Parathyroid adenoma (tissue), 2 donors: ENCODE measurements at regions not wholly inside any gene's neighbourhood (a gene's known extent, or its start where the extent isn't known, plus 50 kb on each side); places are given as distances from the start of the nearest gene placed in this dataset.

Experiments
- H2AFZ ChIP-seq: fragments of 300-600 bp; sonication (generic); one replicate; pipeline ENCODE4 v1.7.0; 2017; ENCODE audit warnings: antibody characterized with exemption, mild to moderate bottlenecking
- H3K27ac ChIP-seq: fragments of 300-600 bp; sonication (generic); one replicate; pipeline ENCODE4 v1.7.0; 2017
- H3K27me3 ChIP-seq: fragments of 300-600 bp; sonication (generic); one replicate; pipeline ENCODE4 v1.7.0; 2017; ENCODE audit warnings: low read length; ENCODE audit not compliant: control insufficient read depth, insufficient read depth
- H3K36me3 ChIP-seq: fragments of 300-600 bp; sonication (generic); one replicate; pipeline ENCODE4 v1.7.0; 2017; ENCODE audit warnings: low read length; ENCODE audit not compliant: control insufficient read depth, insufficient read depth
- H3K4me1 ChIP-seq: fragments of 300-600 bp; sonication (generic); one replicate; pipeline ENCODE4 v1.7.0; 2017; ENCODE audit warnings: control low read depth
- H3K4me2 ChIP-seq: fragments of 300-600 bp; sonication (generic); one replicate; pipeline ENCODE4 v1.7.0; 2017; ENCODE audit warnings: low read length
- H3K4me3 ChIP-seq: fragments of 300-600 bp; sonication (generic); one replicate; pipeline ENCODE4 v1.7.0; 2017; ENCODE audit warnings: low read depth, low read length
- H3K79me2 ChIP-seq: fragments of 300-600 bp; sonication (generic); one replicate; pipeline ENCODE4 v1.7.0; 2017; ENCODE audit warnings: control low read depth
- H3K9ac ChIP-seq: fragments of 300-600 bp; sonication (generic); one replicate; pipeline ENCODE4 v1.7.0; 2017; ENCODE audit warnings: mild to moderate bottlenecking
- H3K9me3 ChIP-seq: fragments of 300-600 bp; sonication (generic); one replicate; pipeline ENCODE4 v1.7.0; 2017; ENCODE audit warnings: low read length; ENCODE audit not compliant: control insufficient read depth
- CTCF ChIP-seq: fragments of 300-600 bp; sonication (generic); IDR thresholded peaks from one replicate; pipeline ENCODE4 v1.7.0; 2017; ENCODE audit warnings: antibody characterized with exemption, mild to moderate bottlenecking
- donor health status: primary hyperparathyroidism.

GRCh38 chr14:38500125-38500524, 244.2 kb upstream of the CLEC14A start:
- no peaks in the 10 kb centered on the region for H3K4me1 ChIP-seq

GRCh38 chr14:38496092-38496491, 240.2 kb upstream of the CLEC14A start:
- Histone ChIP-seq H3K4me3 (no peak overlapping the region), H3K79me2 (no peaks in the 10 kb centered on the region), H2AFZ (no peak overlapping the region), H3K9ac (no peak overlapping the region), H3K4me2 (no peak overlapping the region), H3K4me1 (no peaks in the 10 kb centered on the region), H3K27ac (no peak overlapping the region), H3K9me3 (no peaks in the 10 kb centered on the region), H3K36me3 (no peaks in the 10 kb centered on the region), H3K27me3 (no peaks in the 10 kb centered on the region)
- TF ChIP-seq CTCF, result no peak

More at GRCh38 chr14:38500125-38500524, 244.2 kb upstream of the CLEC14A start:
- Histone ChIP-seq H3K36me3 (no peaks in the 10 kb centered on the region), H3K79me2 (no peaks in the 10 kb centered on the region), H3K4me3 (no peak overlapping the region), H3K9ac (no peak overlapping the region), H2AFZ (no peak overlapping the region), H3K27me3 (no peaks in the 10 kb centered on the region), H3K27ac (no peak overlapping the region), H3K9me3 (no peaks in the 10 kb centered on the region), H3K4me2 (no peak overlapping the region)
- no peak for TF ChIP-seq CTCF

GRCh38 chr14:38490273-38490672, 234.4 kb upstream of the CLEC14A start:
- no peaks in the 10 kb centered on the region for H3K36me3 ChIP-seq
- H3K4me2 ChIP-seq, result no peak overlapping the region
- H3K4me3 ChIP-seq, result no peak overlapping the region
- no peak overlapping the region for H2AFZ ChIP-seq
- H3K4me1 ChIP-seq, result no peaks in the 10 kb centered on the region
- no peak for TF ChIP-seq CTCF
- H3K9ac ChIP-seq, result no peak overlapping the region
- no peaks in the 10 kb centered on the region for H3K9me3 ChIP-seq
- no peaks in the 10 kb centered on the region for H3K27me3 ChIP-seq
- H3K27ac ChIP-seq, result no peak overlapping the region
- H3K79me2 ChIP-seq, result no peaks in the 10 kb centered on the region

GRCh38 chr14:38485026-38485425, 229.1 kb upstream of the CLEC14A start:
- H3K79me2 ChIP-seq, result no peaks in the 10 kb centered on the region
- no peaks in the 10 kb centered on the region for H3K36me3 ChIP-seq
- H3K27me3 ChIP-seq, result no peaks in the 10 kb centered on the region
- no peak overlapping the region for H3K4me3 ChIP-seq
- H3K9me3 ChIP-seq, result peaks cover 4% of the 10 kb centered on the region
- no peak for TF ChIP-seq CTCF
- no peak overlapping the region for H3K4me2 ChIP-seq
- H2AFZ ChIP-seq, result no peak overlapping the region
- no peak overlapping the region for H3K27ac ChIP-seq
- no peaks in the 10 kb centered on the region for H3K4me1 ChIP-seq
- no peak overlapping the region for H3K9ac ChIP-seq

- Histone ChIP-seq H3K27me3 (no peaks in the 10 kb centered on the region), H3K27ac (no peak overlapping the region), H3K4me3 (no peak overlapping the region), H3K4me1 (no peaks in the 10 kb centered on the region), H3K4me2 (no peak overlapping the region), H3K36me3 (no peaks in the 10 kb centered on the region), H3K9ac (no peak overlapping the region), H3K79me2 (no peaks in the 10 kb centered on the region), H3K9me3 (peaks cover 4% of the 10 kb centered on the region), H2AFZ (no peak overlapping the region)
- no peak for TF ChIP-seq CTCF
Observed at GRCh38 chr14:38481952-38482678, 226.2 kb upstream of the CLEC14A start.
